Adipocyte (in vitro differentiated cells): ENCODE measurements at regions not wholly inside any gene's neighbourhood (a gene's known extent, or its start where the extent isn't known, plus 50 kb on each side); places are given as distances from the start of the nearest gene placed in this dataset.

Experiments
- DNase-seq: peaks from one replicate; pipeline ENCODE4 v3.0.0-alpha.2; 2015; ENCODE audit warnings: low read depth
- H3K27me3 ChIP-seq: replicated peaks from 2 replicates; pipeline ENCODE4 v1.7.0; 2013; ENCODE audit warnings: mild to moderate bottlenecking, low read length, moderate library complexity; ENCODE audit not compliant: control insufficient read depth, insufficient read depth
- H3K36me3 ChIP-seq: 2 replicates; pipeline ENCODE4 v1.7.0; 2013; ENCODE audit warnings: low read length, mild to moderate bottlenecking, moderate library complexity; ENCODE audit not compliant: control insufficient read depth, insufficient read depth, severe bottlenecking
- H3K4me1 ChIP-seq: 2 replicates; pipeline ENCODE4 v1.7.0; 2013; ENCODE audit warnings: mild to moderate bottlenecking, low read length, moderate library complexity; ENCODE audit not compliant: control insufficient read depth, insufficient read depth
- H3K4me3 ChIP-seq: 2 replicates; pipeline ENCODE4 v1.7.0; 2013; ENCODE audit warnings: mild to moderate bottlenecking, low read length, moderate library complexity
- H3K9ac ChIP-seq: 2 replicates; pipeline ENCODE4 v1.7.0; 2013; ENCODE audit warnings: mild to moderate bottlenecking, low read length, moderate library complexity
- H3K9me3 ChIP-seq: 2 replicates; pipeline ENCODE4 v1.7.0; 2013; ENCODE audit warnings: mild to moderate bottlenecking, low read length, moderate library complexity; ENCODE audit not compliant: control insufficient read depth

GRCh38 chr15:101590785-101591184, 61.4 kb downstream of the TM2D3 start:
- Histone ChIP-seq H3K9me3 (no peaks in the 10 kb centered on the region), H3K27me3 (no peaks in the 10 kb centered on the region), H3K36me3 (no peaks in the 10 kb centered on the region), H3K4me1 (no peaks in the 10 kb centered on the region), H3K9ac (no peak overlapping the region), H3K4me3 (no peak overlapping the region)
- DNase-seq, result no peak

- DNase-seq, result no peak
- Histone ChIP-seq H3K4me1 (no peaks in the 10 kb centered on the region), H3K36me3 (no peaks in the 10 kb centered on the region), H3K27me3 (peaks cover 7% of the 10 kb centered on the region), H3K4me3 (no peak overlapping the region), H3K9me3 (peaks cover 7% of the 10 kb centered on the region), H3K9ac (no peak overlapping the region)
Observed at GRCh38 chr15:101583284-101583683, 68.9 kb downstream of the TM2D3 start.

DNA sequence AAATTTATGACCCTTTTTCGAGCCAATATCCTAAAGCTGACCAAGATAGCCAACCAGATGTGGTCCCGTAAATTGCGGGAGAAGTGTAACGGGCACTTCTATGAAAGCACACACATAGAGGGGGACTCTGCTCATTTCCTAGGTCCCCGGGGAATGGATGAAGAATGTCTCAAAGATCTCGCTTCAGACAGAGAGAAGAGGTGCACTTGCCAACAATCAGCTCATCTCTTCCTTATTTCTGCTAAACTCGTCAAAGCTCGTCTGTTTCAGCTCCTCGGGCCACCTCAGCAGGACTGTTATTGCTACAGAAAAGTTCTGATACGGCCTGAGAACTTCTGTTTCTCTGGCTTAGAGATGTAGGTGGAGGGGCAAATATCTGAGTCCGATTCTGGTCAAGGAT, 71.8 kb downstream of the TM2D3 start:
- Histone ChIP-seq H3K9ac (no peak overlapping the region), H3K9me3 (peaks cover 7% of the 10 kb centered on the region), H3K27me3 (peaks cover 14% of the 10 kb centered on the region), H3K36me3 (no peaks in the 10 kb centered on the region), H3K4me1 (no peaks in the 10 kb centered on the region), H3K4me3 (no peak overlapping the region)
- DNase-seq, result no peak

DNA sequence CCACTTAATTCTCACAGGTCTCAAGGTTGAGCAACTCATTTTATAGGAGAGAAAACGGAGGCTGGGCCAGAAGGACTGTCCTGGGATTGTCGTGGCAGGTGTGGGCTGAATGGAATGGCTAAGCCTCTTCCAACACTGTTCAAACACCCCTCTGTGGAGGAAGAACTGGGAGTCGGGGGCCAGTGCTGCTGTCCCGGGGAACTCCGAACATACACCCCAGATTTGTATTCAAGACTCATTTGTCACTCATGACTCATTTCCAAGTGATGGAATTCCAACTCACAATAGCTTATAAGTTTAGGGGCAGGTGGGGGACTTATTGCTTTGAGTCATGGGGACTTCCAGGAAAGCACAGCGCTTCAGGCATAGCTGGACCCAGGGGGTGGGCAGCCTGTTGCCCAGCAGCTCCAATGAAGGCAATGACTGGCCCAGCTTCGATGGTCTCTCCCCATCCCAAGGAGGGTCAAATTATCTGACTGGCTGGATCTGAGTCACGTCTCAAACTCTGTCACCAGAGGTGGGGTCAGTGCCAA, 72.5 kb downstream of the TM2D3 start:
- Histone ChIP-seq H3K4me3 (no peak overlapping the region), H3K9ac (no peak overlapping the region), H3K27me3 (peaks cover 14% of the 10 kb centered on the region), H3K4me1 (no peaks in the 10 kb centered on the region), H3K36me3 (no peaks in the 10 kb centered on the region), H3K9me3 (peaks cover 7% of the 10 kb centered on the region)
- DNase-seq, result no peak

DNA sequence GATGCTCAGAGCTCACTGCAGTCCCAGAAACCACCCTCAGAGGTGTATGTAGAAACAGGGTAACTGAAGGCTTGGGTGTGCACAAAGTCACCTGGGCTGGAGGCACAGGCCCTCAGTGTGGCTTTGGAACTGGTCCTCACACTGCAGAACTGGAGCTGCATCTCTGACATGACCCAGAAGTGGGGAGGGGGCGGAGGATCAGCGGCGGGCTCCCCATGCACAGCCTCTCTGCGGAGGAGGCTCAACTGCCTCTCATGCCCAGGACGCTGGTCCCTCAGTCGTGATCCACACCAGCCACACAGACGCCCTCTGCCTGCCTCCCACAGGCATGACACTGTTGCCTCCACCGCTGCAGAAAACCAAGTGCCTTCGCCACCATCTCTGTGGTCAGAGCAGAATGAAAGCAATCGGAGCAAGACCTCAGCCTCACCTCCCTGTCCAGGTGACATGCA, 73.7 kb downstream of the TM2D3 start:
- no peak overlapping the region for H3K4me3 ChIP-seq
- peaks cover 18% of the 10 kb centered on the region for H3K27me3 ChIP-seq
- H3K9ac ChIP-seq, result no peak overlapping the region
- DNase-seq, result no peak
- H3K36me3 ChIP-seq, result no peaks in the 10 kb centered on the region
- no peaks in the 10 kb centered on the region for H3K4me1 ChIP-seq
- peaks cover 7% of the 10 kb centered on the region for H3K9me3 ChIP-seq

GRCh38 chr15:101573951-101574350, 78.2 kb downstream of the TM2D3 start:
- H3K9ac ChIP-seq, result no peak overlapping the region
- H3K9me3 ChIP-seq, result no peaks in the 10 kb centered on the region
- H3K27me3 ChIP-seq, result peaks cover 24% of the 10 kb centered on the region
- no peaks in the 10 kb centered on the region for H3K4me1 ChIP-seq
- no peak overlapping the region for H3K4me3 ChIP-seq
- DNase-seq, result no peak
- H3K36me3 ChIP-seq, result no peaks in the 10 kb centered on the region

GRCh38 chr15:101570241-101570640, 80.7 kb upstream of the PCSK6 start:
- no peak overlapping the region for H3K4me3 ChIP-seq
- peaks cover 34% of the 10 kb centered on the region for H3K27me3 ChIP-seq
- H3K36me3 ChIP-seq, result no peaks in the 10 kb centered on the region
- H3K9ac ChIP-seq, result no peak overlapping the region
- peaks cover under 1% of the 10 kb centered on the region for H3K4me1 ChIP-seq
- no peaks in the 10 kb centered on the region for H3K9me3 ChIP-seq
- DNase-seq, result no peak

DNA sequence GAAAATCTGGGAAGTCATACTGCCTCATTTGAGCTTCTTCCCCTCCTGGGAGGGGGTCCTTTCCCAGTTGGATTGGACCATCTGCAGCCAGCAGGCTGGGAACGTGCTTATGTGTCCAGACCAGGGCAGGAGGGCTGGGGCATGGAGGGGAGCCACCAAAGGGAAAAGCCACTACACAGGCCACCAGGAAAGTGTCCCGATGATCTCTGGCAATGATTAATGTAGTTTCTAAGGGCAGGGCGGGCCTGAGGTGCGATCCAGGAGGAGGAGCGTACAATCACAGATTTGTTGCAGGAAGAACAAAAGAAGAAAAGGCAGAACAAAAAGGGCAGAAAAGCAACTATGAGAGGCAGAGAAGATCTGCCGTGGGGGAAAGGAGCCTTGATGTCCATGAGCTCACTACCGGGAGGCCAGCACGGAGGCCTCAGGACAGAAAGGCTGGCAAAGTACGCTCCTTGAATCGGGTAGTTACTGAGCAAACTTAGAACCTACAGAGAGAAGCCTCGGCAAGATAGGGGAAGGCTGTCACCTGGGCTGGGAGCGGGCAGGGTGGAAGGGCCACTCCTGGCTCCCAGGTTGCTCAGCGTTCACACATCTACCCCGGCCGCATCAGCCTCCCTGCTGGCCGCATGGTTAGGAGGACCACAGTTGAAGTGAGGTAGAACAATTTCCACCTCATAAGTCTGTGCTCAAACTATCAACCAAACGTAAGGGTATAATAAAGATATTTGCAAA, 79.5 kb upstream of the PCSK6 start:
- H3K9me3 ChIP-seq, result no peaks in the 10 kb centered on the region
- no peak overlapping the region for H3K4me3 ChIP-seq
- no peaks in the 10 kb centered on the region for H3K36me3 ChIP-seq
- no peak overlapping the region for H3K9ac ChIP-seq
- H3K27me3 ChIP-seq, result peaks cover 35% of the 10 kb centered on the region
- no peak for DNase-seq
- H3K4me1 ChIP-seq, result peaks cover 4% of the 10 kb centered on the region

DNA sequence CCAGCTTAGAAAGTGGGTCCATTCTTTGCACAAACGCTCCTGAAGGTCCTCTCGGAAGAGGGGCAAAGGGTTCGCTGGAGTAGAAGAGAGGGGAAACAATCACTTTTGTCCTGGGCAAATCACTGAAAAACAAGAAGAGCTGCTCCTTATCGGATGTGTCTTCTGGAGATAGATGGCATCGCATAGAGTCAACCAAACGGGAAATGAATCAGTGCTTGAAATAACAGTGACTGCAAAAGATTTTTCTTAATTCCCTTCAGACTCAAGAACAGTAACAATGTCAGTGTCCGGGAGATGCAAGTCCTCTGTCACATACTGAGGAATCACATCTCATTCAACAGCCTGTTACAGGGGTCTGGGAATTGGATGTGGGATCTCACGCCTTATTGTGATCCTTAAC, 78.8 kb upstream of the PCSK6 start:
- no peak for DNase-seq
- H3K9me3 ChIP-seq, result no peaks in the 10 kb centered on the region
- H3K36me3 ChIP-seq, result no peaks in the 10 kb centered on the region
- no peak overlapping the region for H3K4me3 ChIP-seq
- peaks cover 30% of the 10 kb centered on the region for H3K27me3 ChIP-seq
- peaks cover 4% of the 10 kb centered on the region for H3K4me1 ChIP-seq
- H3K9ac ChIP-seq, result no peak overlapping the region

DNA sequence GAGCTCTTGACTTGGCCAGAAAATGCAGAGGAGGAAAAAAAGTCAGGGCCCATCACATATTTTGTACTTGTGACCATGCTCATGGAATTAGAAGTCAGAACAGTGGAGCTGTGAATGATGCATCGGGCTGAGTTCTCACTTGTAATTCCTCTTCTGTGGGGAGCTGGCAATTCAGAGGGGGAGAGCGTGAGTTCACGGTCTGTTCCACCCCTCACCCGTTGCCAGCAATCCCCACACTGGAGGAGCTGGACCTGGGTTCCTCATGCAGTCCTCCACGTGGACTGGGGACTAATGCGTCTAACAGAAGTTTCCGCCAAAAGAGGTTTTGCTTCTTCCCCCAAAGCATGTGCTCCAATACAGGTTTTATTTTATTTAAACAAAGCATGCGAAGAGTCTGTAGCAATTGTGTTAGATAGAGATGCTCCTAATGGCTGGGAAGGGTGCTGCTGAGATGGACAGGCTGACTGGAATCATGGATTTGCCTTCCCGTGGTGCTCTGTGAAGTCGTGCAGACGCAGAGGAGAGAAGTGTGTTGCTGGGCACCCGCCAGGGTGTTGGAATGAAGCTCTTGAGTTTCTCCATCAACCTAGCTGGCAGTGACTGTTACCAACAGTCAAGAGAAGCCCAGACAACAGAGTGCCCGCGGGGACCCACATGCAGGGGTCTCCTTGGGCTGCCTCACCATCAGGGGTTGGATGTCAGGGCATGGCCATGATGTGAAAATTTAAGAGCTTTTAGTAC, 77.4 kb upstream of the PCSK6 start:
- Histone ChIP-seq H3K9ac (no peak overlapping the region), H3K36me3 (no peaks in the 10 kb centered on the region), H3K9me3 (no peaks in the 10 kb centered on the region), H3K27me3 (peaks cover 27% of the 10 kb centered on the region), H3K4me3 (no peak overlapping the region), H3K4me1 (peaks cover 4% of the 10 kb centered on the region)
- no peak for DNase-seq

GRCh38 chr15:101565377-101565776, 75.9 kb upstream of the PCSK6 start:
- Histone ChIP-seq H3K9ac (no peak overlapping the region), H3K4me3 (no peak overlapping the region), H3K4me1 (peaks cover 4% of the 10 kb centered on the region), H3K9me3 (no peaks in the 10 kb centered on the region), H3K36me3 (no peaks in the 10 kb centered on the region), H3K27me3 (peaks cover 34% of the 10 kb centered on the region)
- DNase-seq, result no peak
